Gastroesophageal sphincter (tissue), 3 donors: ENCODE measurements at regions not wholly inside any gene's neighbourhood (a gene's known extent, or its start where the extent isn't known, plus 50 kb on each side); places are given as distances from the start of the nearest gene placed in this dataset.

Source experiments
- CTCF ChIP-seq, 4 experiments: fragments of 200-600 bp in 2 of 4; fragments of 450-650 bp in 2 of 4; sonication (generic) in 1 of 4; IDR thresholded peaks; one replicate each; pipeline ENCODE4 v1.5.1; 2017 to 2019; ENCODE audit warnings: antibody characterized with exemption in 4 of 4, mild to moderate bottlenecking in 2 of 4, moderate library complexity in 2 of 4
- POLR2A ChIP-seq, 2 donors: fragments of 450-650 bp; IDR thresholded peaks; one replicate each; pipeline ENCODE4 v1.6.1; 2017; ENCODE audit warnings: antibody characterized with exemption in 2 of 2, mild to moderate bottlenecking in 2 of 2, moderate library complexity in 1 of 2
- POLR2AphosphoS5 ChIP-seq: sonication (generic); formaldehyde crosslinking; IDR thresholded peaks from one replicate; pipeline ENCODE4 v1.6.1; 2017; ENCODE audit warnings: antibody characterized with exemption

DNA sequence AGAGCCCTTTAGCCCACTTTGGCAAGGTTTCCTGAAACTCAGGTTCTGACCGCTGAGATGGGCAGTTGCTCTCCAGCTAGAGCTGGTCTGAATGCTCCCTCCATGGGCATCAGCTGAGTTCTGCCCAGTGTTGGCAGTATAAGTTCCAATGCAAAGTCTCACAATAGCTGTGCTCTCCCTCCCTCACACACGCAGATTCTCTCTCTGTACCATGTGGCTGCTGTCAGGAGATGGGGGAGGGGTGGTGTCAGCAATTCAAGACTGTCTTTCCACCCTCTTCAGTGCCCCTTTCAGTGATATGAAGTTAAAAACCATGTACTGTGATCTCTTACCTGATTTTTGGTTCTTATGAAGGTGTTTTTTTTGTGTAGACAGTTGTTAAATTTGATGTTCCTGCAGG is 164.3 kb upstream of the PLEKHA5 start:
- TF ChIP-seq CTCF (IDR thresholded peaks at IDR 0.05) (no peak), POLR2A (IDR thresholded peaks at IDR 0.05) (no peak), POLR2AphosphoS5 (no peak)
